ENCODE measurements at regions not wholly inside any gene's neighbourhood (a gene's known extent, or its start where the extent isn't known, plus 50 kb on each side); places are given as distances from the start of the nearest gene placed in this dataset.
"Not testable (repeated sequence)": the region's sequence is repeated elsewhere in the genome, so short reads cannot be mapped to it uniquely, and the experiment has no call there.

DNA sequence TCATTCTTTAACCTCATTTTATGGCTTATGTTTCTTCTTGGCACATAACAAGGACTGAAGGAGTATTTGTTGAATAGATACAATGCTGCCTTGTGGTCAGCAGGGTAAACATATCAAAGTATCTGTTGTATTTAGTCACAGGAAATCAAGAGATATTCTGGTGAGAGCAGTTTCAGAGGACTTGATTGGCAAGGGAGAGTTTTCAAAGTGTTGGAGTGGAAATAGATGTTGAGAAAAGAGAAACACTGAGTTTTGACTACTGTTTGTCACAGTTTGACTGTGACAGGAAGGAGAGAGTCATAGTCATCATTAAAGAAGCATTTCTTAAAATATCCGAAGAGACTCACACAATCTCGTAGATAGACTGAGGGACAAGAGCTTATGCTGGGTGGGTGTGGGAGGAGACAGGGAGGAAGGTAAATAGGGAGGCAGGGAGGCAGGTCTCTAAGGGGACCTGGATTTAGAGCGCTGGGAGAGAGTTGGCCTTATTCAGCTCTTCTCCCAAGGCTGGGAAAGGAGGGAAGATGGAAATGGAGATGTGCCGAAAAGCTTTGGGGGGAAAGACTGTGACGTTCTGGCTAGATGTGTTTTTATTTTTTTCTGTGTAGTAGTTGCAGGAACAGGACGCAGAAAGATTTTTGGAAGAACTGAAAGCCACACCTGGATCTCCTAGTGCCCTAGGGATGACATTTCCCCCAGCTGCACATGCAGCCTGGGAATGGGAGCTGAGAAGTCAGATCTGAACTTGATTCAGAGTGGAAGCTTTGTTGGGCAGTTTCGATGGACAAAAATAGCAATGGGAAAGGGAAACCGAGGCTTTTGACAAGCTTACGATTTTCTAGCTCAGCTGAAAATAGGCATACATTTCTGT, 65.0 kb upstream of the IFNGR1 start:
- Histone ChIP-seq H3K27me3 (no peaks in the 10 kb centered on the region), H3K4me1 (no peaks in the 10 kb centered on the region), H3K36me3 (no peaks in the 10 kb centered on the region), H3K4me3 (no peak overlapping the region), H3K27ac (no peak overlapping the region), H3K9me3 (no peaks in the 10 kb centered on the region)
- TF ChIP-seq, protein P1, sequence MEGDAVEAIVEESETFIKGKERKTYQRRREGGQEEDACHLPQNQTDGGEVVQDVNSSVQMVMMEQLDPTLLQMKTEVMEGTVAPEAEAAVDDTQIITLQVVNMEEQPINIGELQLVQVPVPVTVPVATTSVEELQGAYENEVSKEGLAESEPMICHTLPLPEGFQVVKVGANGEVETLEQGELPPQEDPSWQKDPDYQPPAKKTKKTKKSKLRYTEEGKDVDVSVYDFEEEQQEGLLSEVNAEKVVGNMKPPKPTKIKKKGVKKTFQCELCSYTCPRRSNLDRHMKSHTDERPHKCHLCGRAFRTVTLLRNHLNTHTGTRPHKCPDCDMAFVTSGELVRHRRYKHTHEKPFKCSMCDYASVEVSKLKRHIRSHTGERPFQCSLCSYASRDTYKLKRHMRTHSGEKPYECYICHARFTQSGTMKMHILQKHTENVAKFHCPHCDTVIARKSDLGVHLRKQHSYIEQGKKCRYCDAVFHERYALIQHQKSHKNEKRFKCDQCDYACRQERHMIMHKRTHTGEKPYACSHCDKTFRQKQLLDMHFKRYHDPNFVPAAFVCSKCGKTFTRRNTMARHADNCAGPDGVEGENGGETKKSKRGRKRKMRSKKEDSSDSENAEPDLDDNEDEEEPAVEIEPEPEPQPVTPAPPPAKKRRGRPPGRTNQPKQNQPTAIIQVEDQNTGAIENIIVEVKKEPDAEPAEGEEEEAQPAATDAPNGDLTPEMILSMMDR (IDR thresholded peaks at IDR 0.05): no peak
- TF ChIP-seq POLR2A (IDR thresholded peaks at IDR 0.05): no peak
- intact Hi-C loops (cut with DNase I): loop anchor here (10.0 kb wide), 1 partner anchor 351 kb away; no protein-coding TSS in a partner anchor
- DNase-seq: no peak
- 65 to 85% methylated on average over 9 of the region's 9 CpGs for WGBS, 2 donors

DNA sequence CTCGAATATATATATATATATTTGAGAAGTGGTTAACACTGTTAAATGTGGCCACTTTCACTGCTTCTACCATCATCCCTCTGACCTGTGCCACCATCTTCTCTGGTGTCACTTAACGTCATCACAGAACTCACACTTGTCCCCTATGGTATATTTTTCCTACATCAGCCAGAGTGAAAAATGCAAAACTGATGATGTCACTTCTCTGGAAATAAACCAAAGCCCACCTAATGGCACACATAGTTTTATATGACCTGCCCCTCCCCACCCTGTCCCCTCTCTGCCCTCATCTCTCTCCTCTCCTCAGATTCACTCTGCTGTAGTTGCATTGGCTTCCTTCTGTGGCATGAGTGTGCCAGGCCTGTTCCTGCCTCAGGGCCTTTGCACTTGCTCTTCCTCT, 63.9 kb upstream of the IFNGR1 start:
- DNase-seq: no peak
- intact Hi-C loops (cut with DNase I): loop anchor here (10.0 kb wide), 1 partner anchor 352 kb away; no protein-coding TSS in a partner anchor
- H3K36me3 ChIP-seq: no peaks in the 10 kb centered on the region
- H3K4me1 ChIP-seq: no peaks in the 10 kb centered on the region
- no peak overlapping the region for H3K27ac ChIP-seq
- TF ChIP-seq POLR2A (IDR thresholded peaks at IDR 0.05): no peak
- TF ChIP-seq, protein P1 (IDR thresholded peaks at IDR 0.05): no peak
- H3K9me3 ChIP-seq: no peaks in the 10 kb centered on the region
- 50 to 86% methylated on average over 2 of the region's 2 CpGs for WGBS, 2 donors
- no peaks in the 10 kb centered on the region for H3K27me3 ChIP-seq
- no peak overlapping the region for H3K4me3 ChIP-seq

- intact Hi-C loops (cut with DNase I): loop anchor here (10.0 kb wide), 1 partner anchor 353 kb away; no protein-coding TSS in a partner anchor
- no peaks in the 10 kb centered on the region for H3K36me3 ChIP-seq
- no peaks in the 10 kb centered on the region for H3K4me1 ChIP-seq
- H3K4me3 ChIP-seq: no peak overlapping the region
- H3K9me3 ChIP-seq: no peaks in the 10 kb centered on the region
- WGBS, 2 donors: 64 to 74% methylated on average over 8 of the region's 8 CpGs
- TF ChIP-seq, protein P1 (IDR thresholded peaks at IDR 0.05): no peak
- TF ChIP-seq POLR2A (IDR thresholded peaks at IDR 0.05): no peak
- H3K27me3 ChIP-seq: no peaks in the 10 kb centered on the region
- DNase-seq: no peak
- no peak overlapping the region for H3K27ac ChIP-seq
Measured at GRCh38 chr6:137282254-137282653, 63.1 kb upstream of the IFNGR1 start.

DNA sequence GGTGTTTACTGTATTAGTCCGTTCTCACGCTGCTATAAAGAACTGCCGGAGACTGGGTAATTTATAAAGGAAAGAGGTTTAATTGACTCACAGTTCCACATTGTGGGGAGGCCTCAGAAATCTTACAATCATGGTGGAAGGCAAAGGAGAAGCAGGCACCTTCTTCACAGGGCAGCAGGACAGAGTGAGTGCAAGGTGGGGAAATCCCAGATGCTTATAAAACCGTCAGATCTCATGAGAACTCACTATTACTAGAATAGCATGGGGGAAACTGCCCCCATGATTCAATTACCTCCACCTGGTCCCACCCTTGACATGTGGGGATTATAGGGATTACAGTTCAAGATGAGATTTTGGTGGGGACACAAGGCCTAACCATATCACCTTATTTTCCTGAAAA, 60.1 kb upstream of the IFNGR1 start:
- 75 to 85% methylated on average over 4 of the region's 4 CpGs for WGBS, 2 donors
- H3K4me1 ChIP-seq; DNase-seq; H3K4me3 ChIP-seq; H3K36me3 ChIP-seq; intact Hi-C loops (cut with DNase I); H3K27ac ChIP-seq; H3K27me3 ChIP-seq; H3K9me3 ChIP-seq: not testable (repeated sequence)

- no peak for DNase-seq
- Histone ChIP-seq H3K27me3 (no peaks in the 10 kb centered on the region), H3K27ac (no peak overlapping the region), H3K36me3 (no peaks in the 10 kb centered on the region), H3K9me3 (no peaks in the 10 kb centered on the region), H3K4me1 (no peaks in the 10 kb centered on the region), H3K4me3 (no peak overlapping the region)
- intact Hi-C loops (cut with DNase I): no loop called here
- 53 to 57% methylated on average over 14 of the region's 14 CpGs for WGBS, 2 donors
- TF ChIP-seq POLR2A (IDR thresholded peaks at IDR 0.05): no peak
- TF ChIP-seq, protein P1 (IDR thresholded peaks at IDR 0.05): no peak
Measured at GRCh38 chr6:137277971-137278637, 58.9 kb upstream of the IFNGR1 start.

Measured in esophagus squamous epithelium (tissue), 5 donors.